IMR-90 (cell line): ENCODE measurements at regions not wholly inside any gene's neighbourhood (a gene's known extent, or its start where the extent isn't known, plus 50 kb on each side); places are given as distances from the start of the nearest gene placed in this dataset.

Experiments used
- ATAC-seq: fragments of 200-7000 bp; cut with Tn5 transposase; 2 replicates; pipeline ENCODE4 v1.9.1; 2020; ENCODE audit warnings: low read depth, mild to moderate bottlenecking, moderate library complexity
- BruUV-seq: library from RNA; stranded (reverse); fragments of 400-500 nt; replicated peaks from 2 replicates; lab custom pipeline; 2021; lab: Mats Ljungman, UMichigan
- CTCF ChIA-PET: fragments of 300-600 bp; formaldehyde crosslinking; extraction: SDS; loops from one replicate; lab custom pipeline; 2021; ENCODE audit warnings: antibody characterized with exemption; lab: Yijun Ruan, JAX
- POLR2A ChIA-PET: fragments of 300-600 bp; sonication (Branson Sonifier 250); formaldehyde crosslinking; loops from one replicate; lab custom pipeline; 2022; ENCODE audit warnings: antibody characterized with exemption; ENCODE audit not compliant: unreplicated experiment; lab: Charles Lee
- DNase-seq: peaks from one replicate; pipeline ENCODE4 v3.0.0; 2013
- H2AFZ ChIP-seq: replicated peaks from 2 replicates; pipeline ENCODE3; 2013; ENCODE audit warnings: low read length, mild to moderate bottlenecking; ENCODE audit not compliant: poor library complexity
- H2AK5ac ChIP-seq: 2 replicates; pipeline ENCODE4 v1.6.1; 2013; ENCODE audit warnings: low read depth, low read length, inconsistent platforms
- H2AK9ac ChIP-seq: replicated peaks from 2 replicates; pipeline ENCODE3; 2013; ENCODE audit warnings: mild to moderate bottlenecking, low read depth, low read length, moderate library complexity; ENCODE audit not compliant: poor library complexity
- H2BK120ac ChIP-seq: 2 replicates; pipeline ENCODE4 v1.6.1; 2013; ENCODE audit warnings: low read depth, low read length, inconsistent platforms
- H2BK15ac ChIP-seq: 3 replicates; pipeline ENCODE4 v1.6.1; 2013; ENCODE audit warnings: low read depth, low read length, inconsistent platforms
- H2BK20ac ChIP-seq: 2 replicates; pipeline ENCODE4 v1.6.1; 2013; ENCODE audit warnings: low read depth, mild to moderate bottlenecking, inconsistent platforms, low read length, moderate library complexity
- H2BK5ac ChIP-seq: 2 replicates; pipeline ENCODE4 v1.6.1; 2013; ENCODE audit warnings: mild to moderate bottlenecking, low read depth, low read length, inconsistent platforms; ENCODE audit not compliant: poor library complexity, severe bottlenecking
- H3K14ac ChIP-seq: replicated peaks from 2 replicates; pipeline ENCODE4 v1.6.1; 2013; ENCODE audit warnings: low read depth, low read length, inconsistent platforms
- H3K18ac ChIP-seq: 2 replicates; pipeline ENCODE4 v1.6.1; 2013; ENCODE audit warnings: low read depth, low read length, control low read depth
- H3K23ac ChIP-seq: 2 replicates; pipeline ENCODE4 v1.6.1; 2013; ENCODE audit warnings: low read depth, low read length, inconsistent platforms
- H3K27ac ChIP-seq: 2 replicates; pipeline ENCODE4 v1.5.1; 2013; ENCODE audit warnings: mild to moderate bottlenecking, control low read depth, low read length; ENCODE audit not compliant: insufficient read depth
- H3K27me3 ChIP-seq: 2 replicates; pipeline ENCODE4 v1.6.1; 2013; ENCODE audit warnings: low read length; ENCODE audit not compliant: control insufficient read depth, insufficient read depth
- H3K36me3 ChIP-seq: 2 replicates; pipeline ENCODE4 v1.6.1; 2013; ENCODE audit warnings: low read length, mixed read lengths; ENCODE audit not compliant: control insufficient read depth, insufficient read depth
- H3K4ac ChIP-seq: 2 replicates; pipeline ENCODE4 v1.6.1; 2013; ENCODE audit warnings: low read depth, low read length, inconsistent platforms
- H3K4me1 ChIP-seq: 2 replicates; pipeline ENCODE4 v1.6.1; 2013; ENCODE audit warnings: low read length, mixed read lengths; ENCODE audit not compliant: control insufficient read depth, insufficient read depth
- H3K4me2 ChIP-seq: 2 replicates; pipeline ENCODE4 v1.6.1; 2013; ENCODE audit warnings: low read depth, mild to moderate bottlenecking, control low read depth, low read length, moderate library complexity
- H3K4me3 ChIP-seq: 2 replicates; pipeline ENCODE4 v1.5.1; 2013; ENCODE audit warnings: low read depth, mild to moderate bottlenecking, control low read depth, low read length, moderate library complexity; ENCODE audit not compliant: insufficient read depth
- H3K56ac ChIP-seq: 2 replicates; pipeline ENCODE4 v1.6.1; 2013; ENCODE audit warnings: low read length, inconsistent platforms; ENCODE audit not compliant: insufficient read depth; ENCODE audit errors: extremely low read depth
- H3K79me1 ChIP-seq, 2 experiments: 2 replicates each; pipeline ENCODE4 v1.6.1; 2013; ENCODE audit warnings: low read length in 2 of 2, inconsistent platforms in 1 of 2, low read depth in 1 of 2
- H3K9ac ChIP-seq: 2 replicates; pipeline ENCODE4 v1.6.1; 2013; ENCODE audit warnings: low read depth, low read length, control low read depth
- H3K9me1 ChIP-seq: 2 replicates; pipeline ENCODE4 v1.6.1; 2013; ENCODE audit warnings: low read length, inconsistent platforms; ENCODE audit not compliant: insufficient read depth
- H3K9me3 ChIP-seq: 2 replicates; pipeline ENCODE4 v1.6.1; 2013; ENCODE audit warnings: low read length; ENCODE audit not compliant: control insufficient read depth, insufficient read depth
- H4K20me1 ChIP-seq: 2 replicates; pipeline ENCODE4 v1.6.1; 2013; ENCODE audit warnings: low read length, inconsistent platforms; ENCODE audit not compliant: insufficient read depth
- H4K5ac ChIP-seq: 2 replicates; pipeline ENCODE4 v1.6.1; 2013; ENCODE audit warnings: mild to moderate bottlenecking, low read depth, low read length, control low read depth
- H4K8ac ChIP-seq, 2 experiments: 2 replicates each; pipeline ENCODE4 v1.6.1; 2013; ENCODE audit warnings: low read depth in 2 of 2, low read length in 2 of 2, control low read depth in 1 of 2, inconsistent platforms in 1 of 2
- H4K91ac ChIP-seq: 2 replicates; pipeline ENCODE4 v1.6.1; 2013; ENCODE audit warnings: low read depth, low read length, inconsistent platforms; ENCODE audit not compliant: insufficient read depth
- BHLHE40 ChIP-seq: fragments of 150-350 bp; IDR thresholded peaks from 2 replicates; pipeline ENCODE4 v1.6.1; 2016; ENCODE audit warnings: mild to moderate bottlenecking, low read depth, low read length
- CEBPB ChIP-seq: IDR thresholded peaks from 2 replicates; pipeline ENCODE4 v1.6.1; 2012; ENCODE audit warnings: low read depth, low read length, improper control_type of control experiment
- CHD1 ChIP-seq: IDR thresholded peaks from 2 replicates; pipeline ENCODE4 v1.6.1; 2012; ENCODE audit warnings: low read depth, low read length, improper control_type of control experiment
- FOS ChIP-seq: fragments of 150-350 bp; IDR thresholded peaks from 2 replicates; pipeline ENCODE4 v1.6.1; 2016; ENCODE audit warnings: low read depth, low read length
- MAFK ChIP-seq: IDR thresholded peaks from 2 replicates; pipeline ENCODE4 v1.6.1; 2012; ENCODE audit warnings: low read depth, low read length, improper control_type of control experiment
- MAZ ChIP-seq: IDR thresholded peaks from 2 replicates; pipeline ENCODE4 v1.6.1; 2012; ENCODE audit warnings: low read depth, mild to moderate bottlenecking, low read length, improper control_type of control experiment, moderate library complexity, borderline replicate concordance
- MXI1 ChIP-seq: IDR thresholded peaks from 2 replicates; pipeline ENCODE4 v1.6.1; 2012; ENCODE audit warnings: low read depth, mild to moderate bottlenecking, low read length, moderate library complexity, borderline replicate concordance
- NFE2L2 ChIP-seq: fragments of 150-350 bp; IDR thresholded peaks from 2 replicates; pipeline ENCODE4 v1.6.1; 2016; ENCODE audit warnings: low read depth, mild to moderate bottlenecking, low read length
- POLR2A ChIP-seq: IDR thresholded peaks from 2 replicates; pipeline ENCODE4 v1.6.1; 2012; ENCODE audit warnings: mild to moderate bottlenecking, low read depth, low read length
- RAD21 ChIP-seq: IDR thresholded peaks from 2 replicates; pipeline ENCODE4 v1.6.1; 2012; ENCODE audit warnings: low read length, improper control_type of control experiment
- RCOR1 ChIP-seq: IDR thresholded peaks from 2 replicates; pipeline ENCODE4 v1.6.1; 2012; ENCODE audit warnings: mild to moderate bottlenecking, low read length, improper control_type of control experiment; ENCODE audit not compliant: insufficient replicate concordance
- RFX5 ChIP-seq: IDR thresholded peaks from 2 replicates; pipeline ENCODE4 v1.8.0; 2012; ENCODE audit warnings: low read depth, mild to moderate bottlenecking, low read length, moderate library complexity
- SMC3 ChIP-seq: fragments of 150-350 bp; IDR thresholded peaks from 2 replicates; pipeline ENCODE4 v1.6.1; 2016; ENCODE audit warnings: low read depth, mild to moderate bottlenecking, antibody characterized with exemption, low read length, moderate library complexity
- dilution Hi-C: fragments of 300-500 bp; cut with HindIII; formaldehyde crosslinking; loops from one replicate; pipeline ENCODE4 v1.14.3; 2018; ENCODE audit warnings: low sequenced_read_pairs; ENCODE audit not compliant: unreplicated experiment
- in situ Hi-C: fragments of 300-500 bp; cut with MboI; formaldehyde crosslinking; loops from 3 replicates; pipeline ENCODE4 v1.14.3; 2019; ENCODE audit warnings: low sequenced_read_pairs, inconsistent platforms, mixed read lengths
- intact Hi-C: fragments of 100-400 bp; cut with micrococcal nuclease; formaldehyde crosslinking; loops from 2 replicates; pipeline ENCODE4 v1.10.0; 2022
- TF ChIP-seq, protein P1 (sequence below): fragments of 150-350 bp; IDR thresholded peaks from 2 replicates; pipeline ENCODE4 v1.6.1; 2016; ENCODE audit warnings: low read depth, mild to moderate bottlenecking, low read length, moderate library complexity, borderline replicate concordance
- TF ChIP-seq, protein P2 (sequence below): conservative IDR thresholded peaks from 2 replicates; pipeline ENCODE4 v1.5.1; 2012; ENCODE audit warnings: mild to moderate bottlenecking, low read depth, low read length, improper control_type of control experiment
- TF ChIP-seq, protein P3 (sequence below): fragments of 150-350 bp; IDR thresholded peaks from 2 replicates; pipeline ENCODE4 v1.6.1; 2017; ENCODE audit warnings: mild to moderate bottlenecking, antibody characterized with exemption, low read length, low read depth

DNA sequence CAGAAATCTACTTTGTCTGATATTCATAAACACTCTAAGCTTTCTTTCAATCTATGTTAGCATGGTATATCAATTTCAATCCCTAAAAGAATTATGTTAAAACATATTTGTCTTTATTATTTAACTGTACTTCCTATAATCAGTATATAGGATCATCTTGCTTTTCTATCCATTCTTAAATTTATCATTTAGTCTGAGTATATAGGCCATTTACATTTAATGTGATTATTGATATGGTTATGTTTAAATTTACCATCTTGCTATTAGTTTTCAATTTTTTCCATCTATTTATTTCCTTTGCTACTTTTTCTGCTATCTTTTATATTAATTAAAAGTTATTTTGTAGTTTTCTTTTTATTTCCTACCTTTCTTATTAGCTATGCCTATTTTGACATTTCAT lies 174.8 kb upstream of the MBNL1 start:
- no peak overlapping the region for H2BK15ac ChIP-seq
- no peak overlapping the region for H2BK5ac ChIP-seq
- H3K9me3 ChIP-seq, result no peaks in the 10 kb centered on the region
- no peak overlapping the region for H3K9ac ChIP-seq
- H3K27me3 ChIP-seq, result no peaks in the 10 kb centered on the region
- no peak overlapping the region for H2BK20ac ChIP-seq
- ChIA-PET CTCF (interaction anchor here (0.9 kb wide), 1 partner anchor 11 kb away, joined by 4 read pairs; no protein-coding TSS in a partner anchor), POLR2A (no interaction called here)
- no peak overlapping the region for H3K18ac ChIP-seq
- no peaks in the 10 kb centered on the region for H3K79me1 ChIP-seq
- H2AK9ac ChIP-seq, result no peak overlapping the region
- H3K4me3 ChIP-seq, result no peak overlapping the region
- in situ Hi-C loops, result no loop called here
- no TSS peak for BruUV-seq
- H3K36me3 ChIP-seq, result no peaks in the 10 kb centered on the region
- no peak overlapping the region for H3K23ac ChIP-seq
- dilution Hi-C loops, result no loop called here
- no peak overlapping the region for H2AFZ ChIP-seq
- no peaks in the 10 kb centered on the region for H3K9me1 ChIP-seq
- H4K8ac ChIP-seq, result no peak overlapping the region
- H4K5ac ChIP-seq, result no peak overlapping the region
- no peak overlapping the region for H3K14ac ChIP-seq
- H2BK120ac ChIP-seq, result no peak overlapping the region
- intact Hi-C loops, result no loop called here
- no peak overlapping the region for H3K4ac ChIP-seq
- H3K4me1 ChIP-seq, result no peaks in the 10 kb centered on the region
- H3K27ac ChIP-seq, result no peak overlapping the region
- no peak overlapping the region for H3K4me2 ChIP-seq
- ATAC-seq (no peak), DNase-seq (no peak)
- H2AK5ac ChIP-seq, result no peak overlapping the region
- no peak for TF ChIP-seq SMC3
- no peak for TF ChIP-seq CHD1
- TF ChIP-seq, protein P1, sequence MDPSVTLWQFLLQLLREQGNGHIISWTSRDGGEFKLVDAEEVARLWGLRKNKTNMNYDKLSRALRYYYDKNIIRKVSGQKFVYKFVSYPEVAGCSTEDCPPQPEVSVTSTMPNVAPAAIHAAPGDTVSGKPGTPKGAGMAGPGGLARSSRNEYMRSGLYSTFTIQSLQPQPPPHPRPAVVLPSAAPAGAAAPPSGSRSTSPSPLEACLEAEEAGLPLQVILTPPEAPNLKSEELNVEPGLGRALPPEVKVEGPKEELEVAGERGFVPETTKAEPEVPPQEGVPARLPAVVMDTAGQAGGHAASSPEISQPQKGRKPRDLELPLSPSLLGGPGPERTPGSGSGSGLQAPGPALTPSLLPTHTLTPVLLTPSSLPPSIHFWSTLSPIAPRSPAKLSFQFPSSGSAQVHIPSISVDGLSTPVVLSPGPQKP, result no peak
- TF ChIP-seq POLR2A, result no peak
- no peak for TF ChIP-seq MAFK
- TF ChIP-seq RCOR1, result no peak
- no peak for TF ChIP-seq MAZ
- TF ChIP-seq, protein P2, sequence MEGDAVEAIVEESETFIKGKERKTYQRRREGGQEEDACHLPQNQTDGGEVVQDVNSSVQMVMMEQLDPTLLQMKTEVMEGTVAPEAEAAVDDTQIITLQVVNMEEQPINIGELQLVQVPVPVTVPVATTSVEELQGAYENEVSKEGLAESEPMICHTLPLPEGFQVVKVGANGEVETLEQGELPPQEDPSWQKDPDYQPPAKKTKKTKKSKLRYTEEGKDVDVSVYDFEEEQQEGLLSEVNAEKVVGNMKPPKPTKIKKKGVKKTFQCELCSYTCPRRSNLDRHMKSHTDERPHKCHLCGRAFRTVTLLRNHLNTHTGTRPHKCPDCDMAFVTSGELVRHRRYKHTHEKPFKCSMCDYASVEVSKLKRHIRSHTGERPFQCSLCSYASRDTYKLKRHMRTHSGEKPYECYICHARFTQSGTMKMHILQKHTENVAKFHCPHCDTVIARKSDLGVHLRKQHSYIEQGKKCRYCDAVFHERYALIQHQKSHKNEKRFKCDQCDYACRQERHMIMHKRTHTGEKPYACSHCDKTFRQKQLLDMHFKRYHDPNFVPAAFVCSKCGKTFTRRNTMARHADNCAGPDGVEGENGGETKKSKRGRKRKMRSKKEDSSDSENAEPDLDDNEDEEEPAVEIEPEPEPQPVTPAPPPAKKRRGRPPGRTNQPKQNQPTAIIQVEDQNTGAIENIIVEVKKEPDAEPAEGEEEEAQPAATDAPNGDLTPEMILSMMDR, result no peak
- TF ChIP-seq FOS, result no peak
- TF ChIP-seq, protein P3, sequence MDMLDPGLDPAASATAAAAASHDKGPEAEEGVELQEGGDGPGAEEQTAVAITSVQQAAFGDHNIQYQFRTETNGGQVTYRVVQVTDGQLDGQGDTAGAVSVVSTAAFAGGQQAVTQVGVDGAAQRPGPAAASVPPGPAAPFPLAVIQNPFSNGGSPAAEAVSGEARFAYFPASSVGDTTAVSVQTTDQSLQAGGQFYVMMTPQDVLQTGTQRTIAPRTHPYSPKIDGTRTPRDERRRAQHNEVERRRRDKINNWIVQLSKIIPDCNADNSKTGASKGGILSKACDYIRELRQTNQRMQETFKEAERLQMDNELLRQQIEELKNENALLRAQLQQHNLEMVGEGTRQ, result no peak
- no peak for TF ChIP-seq CEBPB
- no peak for TF ChIP-seq MXI1
- TF ChIP-seq BHLHE40, result no peak
- no peak for TF ChIP-seq NFE2L2
- TF ChIP-seq RFX5, result no peak
- TF ChIP-seq RAD21, result no peak
- H4K91ac ChIP-seq, result no peak overlapping the region
- H3K56ac ChIP-seq, result no peak overlapping the region
- H4K20me1 ChIP-seq, result no peaks in the 10 kb centered on the region
